SK-N-SH treated with all-trans-retinoic acid at 6 μM for 48 hours (cell line): ENCODE measurements at regions not wholly inside any gene's neighbourhood (a gene's known extent, or its start where the extent isn't known, plus 50 kb on each side); places are given as distances from the start of the nearest gene placed in this dataset.

Experiments used
- ARNTL ChIP-seq: fragments of 450-650 bp; formaldehyde crosslinking; IDR thresholded peaks from 2 replicates; pipeline ENCODE4 v1.5.0; 2020; ENCODE audit warnings: low read depth, mild to moderate bottlenecking, moderate library complexity, borderline replicate concordance
- CSDC2 ChIP-seq: fragments of 250-450 bp; sonication (Bioruptor Pico); IDR thresholded peaks from 2 replicates; pipeline ENCODE4 v1.5.0; 2020; ENCODE audit warnings: mild to moderate bottlenecking, moderate library complexity
- CSRNP3 ChIP-seq: fragments of 250-450 bp; sonication (Bioruptor Pico); IDR thresholded peaks from 2 replicates; pipeline ENCODE4 v1.5.1; 2021; ENCODE audit warnings: mild to moderate bottlenecking, moderate library complexity
- ISL1 ChIP-seq: fragments of 250-450 bp; sonication (Bioruptor Pico); IDR thresholded peaks from 2 replicates; pipeline ENCODE4 v2.1.2; 2022; ENCODE audit warnings: mild to moderate bottlenecking, moderate library complexity
- OSR1 ChIP-seq: fragments of 250-450 bp; sonication (Bioruptor Pico); IDR thresholded peaks from 2 replicates; pipeline ENCODE4 v1.8.0; 2022; ENCODE audit warnings: moderate library complexity, mild to moderate bottlenecking, inconsistent platforms
- PPARA ChIP-seq: fragments of 250-450 bp; sonication (Bioruptor Pico); IDR thresholded peaks from 2 replicates; pipeline ENCODE4 v1.5.0; 2020; ENCODE audit warnings: mild to moderate bottlenecking, borderline replicate concordance
- RARB ChIP-seq: fragments of 250-450 bp; sonication (Bioruptor Pico); IDR thresholded peaks from 2 replicates; pipeline ENCODE4 v1.8.0; 2021; ENCODE audit warnings: mild to moderate bottlenecking, moderate library complexity
- ZNF565 ChIP-seq: fragments of 450-650 bp; formaldehyde crosslinking; conservative IDR thresholded peaks from 2 replicates; pipeline ENCODE4 v1.5.0; 2020; ENCODE audit warnings: low read depth, mild to moderate bottlenecking, moderate library complexity
- ZNF8 ChIP-seq: fragments of 450-650 bp; formaldehyde crosslinking; IDR thresholded peaks from 2 replicates; pipeline ENCODE4 v1.5.0; 2020; ENCODE audit warnings: mild to moderate bottlenecking, moderate library complexity

DNA sequence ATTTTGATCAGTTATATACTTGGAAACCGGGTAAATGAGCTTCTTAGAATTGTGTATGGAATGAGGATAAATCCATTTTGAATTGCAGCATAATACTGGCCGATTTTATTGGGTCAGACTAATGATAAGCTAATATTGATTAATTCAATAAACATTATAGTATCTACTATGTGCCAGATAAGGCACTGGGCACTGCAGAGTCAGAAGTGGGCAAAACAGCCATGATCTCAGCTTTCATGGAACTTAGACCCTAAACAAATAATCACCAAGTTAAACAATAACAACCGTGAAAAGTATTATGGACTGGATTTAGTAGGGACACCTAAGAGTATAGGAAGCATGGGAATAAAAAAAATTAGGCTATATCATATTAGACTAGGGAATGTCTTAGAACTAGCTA lies 297.0 kb upstream of the PKDCC start:
- no peak for TF ChIP-seq CSRNP3 (CRISPR knock-in tag)
- no peak for TF ChIP-seq ARNTL (CRISPR knock-in tag)
- TF ChIP-seq ZNF565 (CRISPR knock-in tag), result no peak
- TF ChIP-seq OSR1 (CRISPR knock-in tag), result no peak
- no peak for TF ChIP-seq RARB
- no peak for TF ChIP-seq CSDC2 (CRISPR knock-in tag)
- TF ChIP-seq ZNF8, result no peak
- no peak for TF ChIP-seq ISL1
- TF ChIP-seq PPARA (CRISPR knock-in tag), result no peak
